ENCODE measurements at regions not wholly inside any gene's neighbourhood (a gene's known extent, or its start where the extent isn't known, plus 50 kb on each side); places are given as distances from the start of the nearest gene placed in this dataset.
"Not testable (repeated sequence)": the region's sequence is repeated elsewhere in the genome, so short reads cannot be mapped to it uniquely, and the experiment has no call there.

GRCh38 chr7:16369855-16370254 lies 51.5 kb downstream of the CRPPA start:
- no peak for DNase-seq (ENCODE audit: low read depth, low spot score)

DNA sequence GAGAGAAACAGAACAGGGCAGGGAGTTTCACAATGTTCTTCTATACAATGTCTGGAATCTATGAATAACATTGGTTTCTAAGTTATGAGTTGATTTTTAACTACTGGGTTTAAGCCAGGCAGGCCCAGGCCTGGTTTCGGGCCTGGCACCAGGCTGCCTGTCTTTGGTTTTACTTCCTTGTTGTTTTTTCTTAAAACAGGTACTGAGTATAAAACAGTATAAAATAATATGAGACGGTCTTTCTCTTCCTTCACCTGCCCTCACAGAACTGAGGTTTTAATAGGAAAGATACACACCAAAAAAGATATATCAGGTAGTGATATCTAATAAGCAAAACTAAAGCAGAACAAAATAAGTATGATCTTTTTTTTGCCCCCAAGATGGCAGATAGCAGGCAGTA lies 52.0 kb downstream of the CRPPA start:
- not testable (repeated sequence) for DNase-seq (ENCODE audit: low read depth, low spot score)

GRCh38 chr7:16368885-16369284 lies 52.5 kb downstream of the CRPPA start:
- DNase-seq (ENCODE audit: low read depth, low spot score) = no peak

DNA sequence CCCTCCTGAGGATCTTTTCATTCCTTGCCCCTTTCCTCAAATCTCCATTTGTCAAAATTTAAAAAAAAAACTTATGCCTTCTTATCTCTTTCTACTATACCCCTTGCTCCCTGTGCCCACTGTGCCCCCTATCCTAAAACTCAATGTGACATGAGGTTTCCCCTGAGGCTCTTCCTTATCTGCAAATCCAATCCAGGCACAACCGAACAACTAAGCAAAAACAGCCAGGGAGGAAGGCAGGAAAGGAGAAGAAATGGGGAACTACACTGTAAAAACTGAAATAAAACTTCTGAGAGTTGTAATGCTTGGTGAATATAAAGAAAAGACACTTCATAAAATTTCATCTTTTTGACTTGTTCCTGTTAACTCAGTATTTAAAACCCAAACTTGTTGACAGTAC lies 54.2 kb downstream of the CRPPA start:
- DNase-seq (ENCODE audit: low read depth, low spot score) = no peak

DNA sequence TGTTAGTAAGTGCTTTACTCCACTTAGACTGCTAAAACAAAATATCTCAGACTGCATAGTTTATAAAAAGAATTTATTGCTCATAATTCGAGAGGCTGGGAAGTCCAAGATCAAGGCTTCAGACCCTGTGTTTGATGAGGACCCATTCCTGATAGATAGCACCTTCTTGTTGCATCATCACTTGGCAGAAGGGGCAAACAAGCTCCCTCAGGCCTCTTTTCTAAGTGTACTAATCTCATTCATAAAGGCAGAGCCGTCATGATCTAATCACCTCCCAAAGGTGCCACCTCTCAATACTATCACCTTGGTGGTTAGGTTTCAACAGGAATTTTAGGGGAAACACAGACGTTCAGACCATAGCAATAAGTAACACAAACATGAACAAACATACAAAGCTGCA lies 55.4 kb downstream of the CRPPA start:
- no peak for DNase-seq (ENCODE audit: low read depth, low spot score)

GRCh38 chr7:16365177-16365576 lies 56.2 kb downstream of the CRPPA start:
- DNase-seq (ENCODE audit: low read depth, low spot score) = no peak

DNA sequence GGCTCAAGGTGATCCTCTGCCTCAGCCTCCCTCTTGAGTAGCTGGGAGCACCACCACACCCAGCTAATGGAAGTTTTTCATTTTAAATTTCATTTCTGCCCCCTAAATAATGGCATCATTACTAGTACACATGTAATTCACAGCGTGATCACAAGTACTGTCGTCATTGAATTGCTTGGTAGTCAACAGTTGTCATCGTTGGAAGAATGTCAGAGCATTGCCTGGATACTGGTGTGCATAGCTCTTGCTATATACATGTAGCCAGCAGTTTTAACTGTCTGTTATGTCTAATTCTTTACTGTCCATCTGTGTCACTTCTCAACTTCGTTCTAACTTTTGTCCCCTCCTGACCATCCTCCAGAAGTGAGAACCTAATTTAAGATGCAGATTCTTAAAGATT lies 62.1 kb downstream of the CRPPA start:
- DNase-seq (ENCODE audit: low read depth, low spot score) = no peak

DNA sequence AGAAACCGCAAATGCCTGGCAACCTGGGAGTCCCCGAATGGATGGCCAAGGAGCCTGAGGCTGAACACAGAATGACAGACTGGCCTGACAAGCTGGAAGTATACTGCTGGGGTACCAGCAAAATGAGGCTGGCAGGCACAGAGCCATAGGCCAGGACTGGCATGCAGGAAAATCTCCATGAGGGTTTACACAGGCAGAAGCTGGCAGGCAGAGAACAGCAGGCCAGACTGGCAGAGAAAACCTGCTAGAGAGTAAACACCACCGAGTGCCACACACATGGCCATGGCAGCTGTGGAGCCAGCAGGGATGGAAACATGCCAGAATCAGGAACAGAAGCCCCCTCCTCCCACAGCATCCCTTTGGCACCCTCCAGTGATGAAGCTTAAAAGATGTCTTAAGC lies 63.4 kb downstream of the CRPPA start:
- DNase-seq (ENCODE audit: low read depth, low spot score) = no peak

- no peak for DNase-seq (ENCODE audit: low read depth, low spot score)
Measured at GRCh38 chr7:16357474-16357873, 63.9 kb downstream of the CRPPA start.

- no peak for DNase-seq (ENCODE audit: low read depth, low spot score)
Measured at GRCh38 chr7:16356301-16356958, 64.9 kb downstream of the CRPPA start.

DNA sequence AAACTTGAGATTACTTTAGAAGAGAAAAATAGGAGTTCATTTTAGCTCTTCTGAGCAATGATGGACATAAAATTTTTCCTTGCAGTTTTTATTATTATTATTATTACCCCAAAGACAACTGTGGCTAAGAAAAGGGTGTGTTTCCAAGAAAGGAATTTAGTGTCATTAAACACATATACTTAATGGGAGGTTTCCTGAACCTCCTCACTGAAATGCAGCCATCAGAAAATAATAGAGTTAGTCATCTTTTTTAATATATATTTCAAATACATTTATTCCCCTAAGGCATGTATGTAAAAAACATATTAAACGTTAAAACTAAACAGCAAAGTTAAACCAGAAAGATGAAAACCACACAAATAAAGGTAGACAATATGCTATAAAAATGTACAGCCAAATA lies 66.8 kb downstream of the CRPPA start:
- DNase-seq (ENCODE audit: low read depth, low spot score) = no peak

DNA sequence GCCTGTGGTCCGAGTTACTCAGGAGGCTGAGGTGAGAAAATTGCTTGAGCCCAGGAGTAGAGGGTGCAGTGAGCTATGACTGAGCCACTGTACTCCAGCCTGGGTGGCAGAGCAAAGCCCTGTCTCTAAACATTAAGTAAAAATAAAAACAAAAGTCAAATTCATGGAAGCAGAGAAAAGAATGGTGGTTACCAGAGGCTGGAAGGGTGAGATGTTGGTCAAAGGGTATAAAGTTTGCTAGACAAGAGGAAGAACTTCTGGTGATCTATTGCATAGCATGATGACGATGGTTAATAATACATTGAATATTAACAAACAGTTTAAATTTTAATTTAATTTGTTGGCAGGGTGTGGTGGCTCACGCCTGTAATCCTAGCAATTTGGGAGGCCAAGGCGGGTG lies 68.1 kb downstream of the CRPPA start:
- DNase-seq (ENCODE audit: low read depth, low spot score) = no peak

DNA sequence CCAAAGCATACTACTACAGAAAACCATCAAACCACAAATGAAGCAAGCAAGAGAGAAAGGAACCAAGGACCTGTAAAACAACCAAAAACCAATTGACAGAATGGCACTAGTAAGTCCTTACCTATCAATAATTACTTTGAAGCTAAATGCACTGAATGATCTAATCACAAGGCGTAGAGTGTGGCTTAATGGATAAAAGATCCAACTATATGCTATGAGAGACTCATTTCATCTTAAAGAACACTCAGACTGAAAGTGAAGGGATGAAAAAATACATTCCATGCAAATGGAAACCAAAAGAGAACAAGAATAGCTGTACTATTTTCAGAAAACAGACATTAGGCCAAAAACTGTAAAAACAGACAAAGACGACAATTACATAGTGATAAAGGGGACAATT lies 70.7 kb downstream of the CRPPA start:
- no peak for DNase-seq (ENCODE audit: low read depth, low spot score)

- DNase-seq (ENCODE audit: low read depth, low spot score) = no peak
Measured at GRCh38 chr7:16348251-16348650, 73.1 kb downstream of the CRPPA start.

DNA sequence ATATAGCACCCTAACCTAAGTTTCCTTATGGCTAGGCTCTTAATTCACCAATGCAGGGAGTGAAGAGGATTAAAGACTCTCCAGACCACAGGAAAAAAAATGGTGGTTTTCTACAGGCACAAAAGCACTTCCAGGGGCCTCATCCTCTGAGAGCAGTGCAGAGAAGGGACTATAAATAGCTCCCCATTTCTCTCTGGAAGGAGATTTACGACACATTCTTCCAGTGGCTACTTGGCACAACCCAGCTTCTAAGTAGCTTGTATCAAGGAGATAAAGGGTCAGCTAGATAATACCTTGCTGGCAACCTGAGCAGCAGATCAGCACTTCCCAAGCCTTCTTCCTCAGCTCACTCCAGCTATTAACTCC lies 73.5 kb downstream of the CRPPA start:
- no peak for DNase-seq (ENCODE audit: low read depth, low spot score)

DNA sequence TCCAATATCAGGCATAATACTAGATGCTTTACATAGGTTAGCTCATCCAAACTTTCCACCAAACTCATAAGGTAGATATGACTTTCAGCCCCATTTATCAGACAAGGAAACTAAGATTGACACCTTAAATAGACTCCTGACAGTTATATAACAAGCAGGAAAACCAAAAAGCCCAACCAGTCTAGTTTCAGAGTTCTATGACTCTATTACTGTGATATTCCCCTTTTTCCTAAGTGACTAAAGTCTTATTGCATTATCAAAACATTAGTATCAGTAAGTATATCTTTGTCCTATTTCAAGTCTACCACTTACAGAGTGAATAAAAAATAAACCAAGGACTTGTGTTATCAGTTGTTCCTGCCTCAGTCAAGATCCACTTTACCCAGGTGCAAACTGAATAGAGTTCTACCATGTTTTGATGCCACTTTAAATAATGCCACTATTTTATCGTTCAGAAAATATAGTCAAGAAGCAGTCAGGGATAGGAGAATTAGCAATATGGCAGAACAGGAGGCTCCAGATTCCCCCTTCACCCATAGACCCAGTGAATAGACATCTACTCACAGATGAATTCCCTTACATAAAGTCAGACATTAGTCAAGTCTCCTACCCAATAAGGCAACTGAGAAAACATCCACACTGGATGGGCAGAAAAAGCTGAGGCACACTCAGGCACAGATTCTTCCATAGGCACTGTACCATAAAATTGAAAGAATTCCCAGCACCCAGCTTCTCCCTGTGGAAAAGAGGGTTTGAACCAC lies 74.1 kb downstream of the CRPPA start:
- no peak for DNase-seq (ENCODE audit: low read depth, low spot score)

- no peak for DNase-seq (ENCODE audit: low read depth, low spot score)
Measured at GRCh38 chr7:16345979-16346958, 75.1 kb downstream of the CRPPA start.

DNA sequence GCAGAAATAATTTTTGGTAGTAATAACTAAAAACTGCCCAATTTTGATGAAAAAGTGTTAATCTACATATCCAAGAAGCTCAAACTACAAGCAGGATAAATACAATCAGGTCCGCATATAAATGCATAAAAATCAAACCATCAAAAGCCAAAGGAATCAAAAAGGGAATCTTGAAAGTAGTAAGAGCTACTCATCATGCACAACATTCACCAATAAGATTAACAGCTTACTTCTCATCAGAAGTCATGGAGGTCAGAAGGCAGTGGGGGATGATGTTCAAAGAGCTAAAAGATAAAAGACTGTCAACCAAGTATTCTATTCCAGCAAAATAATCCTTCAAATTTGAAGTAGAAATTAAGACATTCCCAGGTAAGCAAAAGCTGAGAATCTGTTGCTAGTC lies 76.4 kb downstream of the CRPPA start:
- no peak for DNase-seq (ENCODE audit: low read depth, low spot score)

DNA sequence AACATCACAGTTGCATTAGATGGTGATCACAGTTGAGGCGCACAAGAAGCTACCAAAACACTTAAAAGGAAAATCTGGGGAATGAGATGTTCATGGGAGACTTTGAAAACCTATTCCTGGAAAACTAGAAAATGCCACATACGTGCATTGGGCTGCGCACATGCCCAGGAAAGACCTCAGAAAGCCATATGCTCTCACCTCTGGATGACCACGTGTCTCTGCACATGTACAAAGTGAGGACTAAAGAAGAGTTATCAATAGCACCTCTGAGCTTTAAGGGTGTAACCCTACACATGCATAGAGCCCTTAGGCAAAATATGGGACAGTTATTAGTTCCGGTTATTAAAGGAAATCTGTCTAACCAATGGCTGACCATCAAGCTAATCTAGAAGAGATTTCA lies 77.7 kb downstream of the CRPPA start:
- no peak for DNase-seq (ENCODE audit: low read depth, low spot score)

GRCh38 chr7:16338065-16338464 lies 83.3 kb downstream of the CRPPA start:
- DNase-seq (ENCODE audit: low read depth, low spot score) = no peak

DNA sequence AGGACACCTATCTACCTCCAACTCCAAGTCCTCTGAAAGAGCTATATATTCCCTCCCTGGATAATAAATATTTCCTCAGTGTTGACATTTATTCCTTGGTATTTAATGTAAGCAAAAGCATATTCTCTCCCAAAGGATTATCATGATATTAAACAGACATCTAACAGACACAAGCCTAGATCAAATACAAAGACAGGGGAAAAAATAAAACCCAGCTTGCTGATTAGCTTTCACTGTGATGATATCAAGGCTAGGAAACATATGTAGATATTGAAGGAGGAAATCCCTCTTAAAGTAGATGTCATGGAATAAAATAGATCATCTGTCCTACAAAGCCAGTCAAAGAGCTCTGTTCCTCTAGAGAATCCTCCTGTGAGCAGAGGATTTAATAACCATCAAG lies 95.2 kb downstream of the CRPPA start:
- DNase-seq (ENCODE audit: low read depth, low spot score) = no peak

- no peak for DNase-seq (ENCODE audit: low read depth, low spot score)
Measured at GRCh38 chr7:16323313-16323712, 98.0 kb downstream of the CRPPA start.
